ENCODE measurements at regions not wholly inside any gene's neighbourhood (a gene's known extent, or its start where the extent isn't known, plus 50 kb on each side); places are given as distances from the start of the nearest gene placed in this dataset.

DNA sequence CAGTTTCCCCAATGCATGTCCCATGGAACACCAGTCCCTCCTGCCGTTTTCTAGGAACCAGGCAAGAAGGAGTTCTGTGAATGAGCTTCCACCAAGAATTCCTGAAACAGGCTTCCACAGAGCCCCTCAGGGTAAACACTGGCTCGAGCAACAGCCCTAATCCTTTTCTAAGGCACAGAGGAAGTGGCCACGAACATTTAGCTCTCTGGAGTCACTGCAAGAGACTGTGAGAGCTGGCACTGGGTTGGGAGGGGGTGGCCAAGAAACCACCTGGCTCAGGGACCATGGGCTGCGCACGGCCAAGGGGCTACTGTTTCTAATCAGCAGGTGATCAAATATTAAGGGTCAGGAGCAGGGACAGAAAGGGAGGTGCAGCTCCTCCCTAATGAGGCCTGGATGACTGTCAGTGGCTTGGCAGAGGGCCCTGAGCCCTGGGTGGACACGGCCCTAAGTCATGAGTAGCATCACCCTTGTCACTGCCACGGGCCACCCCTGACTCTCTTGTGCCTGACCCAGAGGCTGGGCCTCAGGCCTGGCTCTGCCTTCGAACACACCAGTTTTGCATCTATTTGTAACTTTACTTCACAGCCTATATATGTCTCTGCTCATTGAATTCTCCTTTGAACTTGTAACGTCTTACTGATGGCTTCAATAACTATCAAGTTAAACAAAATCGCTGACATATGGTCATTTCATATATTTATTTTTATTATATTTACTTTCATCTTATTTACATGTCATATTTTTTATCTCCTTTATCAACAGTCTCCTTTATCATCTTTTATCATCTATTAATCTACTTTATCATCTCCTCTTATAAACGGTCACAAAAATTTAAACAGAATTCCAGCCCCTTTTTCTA is 154.0 kb downstream of the DICER1 start:
- peaks cover 39% of the 10 kb centered on the region for H3K27me3 Mint-ChIP-seq
- CTCF ChIA-PET = no interaction called here

DNA sequence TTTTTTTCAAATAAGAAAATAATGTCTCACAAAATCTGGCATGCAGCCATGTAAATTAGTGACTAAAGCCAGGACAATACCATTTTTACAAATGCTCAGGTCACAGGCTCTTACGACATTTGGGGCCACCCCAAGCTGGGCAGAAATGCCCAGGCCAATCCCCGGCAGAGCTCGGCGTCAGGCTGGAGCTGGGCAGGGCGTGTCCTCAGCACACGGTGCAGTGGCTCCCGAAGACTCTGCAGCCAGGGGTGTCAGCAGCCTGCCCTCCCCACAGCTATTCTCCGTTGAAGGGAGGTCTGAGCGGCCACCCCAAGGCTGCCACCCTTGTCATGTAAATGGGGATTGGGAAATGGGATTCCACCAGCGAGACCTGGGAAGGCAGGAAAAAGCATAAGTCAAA is 158.6 kb downstream of the DICER1 start:
- DNase-seq (peak in 2 of 14 experiments; percentile 11 to 13), ATAC-seq (ENCODE audit: poor library complexity) (no peak)
- H3K27ac Mint-ChIP-seq = no peak overlapping the region
- Histone ChIP-seq H3K27me3 (ENCODE audit: control insufficient read depth in 1 of 2, insufficient read depth in 2 of 2, low read length in 2 of 2) (peaks cover 7 to 11% of the 10 kb centered on the region in 2 experiments), H3K4me1 (ENCODE audit: insufficient read depth, low read length) (no peaks in the 10 kb centered on the region), H3K4me3 (ENCODE audit: low read length) (no peak overlapping the region), H3K9me3 (ENCODE audit: control insufficient read depth in 1 of 2, insufficient read depth in 1 of 2, low read length in 2 of 2) (no peaks in the 10 kb centered on the region), H3K27ac (ENCODE audit: low read depth in 1 of 2, low read length in 2 of 2) (no peak overlapping the region), H3K36me3 (ENCODE audit: insufficient read depth, low read length) (no peaks in the 10 kb centered on the region)
- H3K9me3 Mint-ChIP-seq = no peaks in the 10 kb centered on the region
- intact Hi-C loops (cut with DNase I, micrococcal nuclease) = no loop called here
- H3K4me1 Mint-ChIP-seq (ENCODE audit: low read depth) = no peaks in the 10 kb centered on the region
- TF ChIP-seq, protein P1, sequence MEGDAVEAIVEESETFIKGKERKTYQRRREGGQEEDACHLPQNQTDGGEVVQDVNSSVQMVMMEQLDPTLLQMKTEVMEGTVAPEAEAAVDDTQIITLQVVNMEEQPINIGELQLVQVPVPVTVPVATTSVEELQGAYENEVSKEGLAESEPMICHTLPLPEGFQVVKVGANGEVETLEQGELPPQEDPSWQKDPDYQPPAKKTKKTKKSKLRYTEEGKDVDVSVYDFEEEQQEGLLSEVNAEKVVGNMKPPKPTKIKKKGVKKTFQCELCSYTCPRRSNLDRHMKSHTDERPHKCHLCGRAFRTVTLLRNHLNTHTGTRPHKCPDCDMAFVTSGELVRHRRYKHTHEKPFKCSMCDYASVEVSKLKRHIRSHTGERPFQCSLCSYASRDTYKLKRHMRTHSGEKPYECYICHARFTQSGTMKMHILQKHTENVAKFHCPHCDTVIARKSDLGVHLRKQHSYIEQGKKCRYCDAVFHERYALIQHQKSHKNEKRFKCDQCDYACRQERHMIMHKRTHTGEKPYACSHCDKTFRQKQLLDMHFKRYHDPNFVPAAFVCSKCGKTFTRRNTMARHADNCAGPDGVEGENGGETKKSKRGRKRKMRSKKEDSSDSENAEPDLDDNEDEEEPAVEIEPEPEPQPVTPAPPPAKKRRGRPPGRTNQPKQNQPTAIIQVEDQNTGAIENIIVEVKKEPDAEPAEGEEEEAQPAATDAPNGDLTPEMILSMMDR (IDR thresholded peaks at IDR 0.05) = no peak
- ChIA-PET POLR2A (no interaction called here), CTCF (no interaction called here)
- no peak overlapping the region for H3K4me3 Mint-ChIP-seq
- H3K36me3 Mint-ChIP-seq (ENCODE audit: low read depth) = no peaks in the 10 kb centered on the region
- H3K27me3 Mint-ChIP-seq = peaks cover 54% of the 10 kb centered on the region

More for the DNA sequence above, 154.0 kb downstream of the DICER1 start:
- TF ChIP-seq, protein P1 (IDR thresholded peaks at IDR 0.05) = no peak
- Histone ChIP-seq H3K27ac (ENCODE audit: low read depth in 1 of 2, low read length in 2 of 2) (no peak overlapping the region), H3K36me3 (ENCODE audit: insufficient read depth, low read length) (no peaks in the 10 kb centered on the region), H3K4me1 (ENCODE audit: insufficient read depth, low read length) (no peaks in the 10 kb centered on the region), H3K27me3 (ENCODE audit: control insufficient read depth in 1 of 2, insufficient read depth in 2 of 2, low read length in 2 of 2) (peaks cover 0 to 4% of the 10 kb centered on the region in 2 experiments), H3K4me3 (ENCODE audit: low read length) (no peak overlapping the region), H3K9me3 (ENCODE audit: control insufficient read depth in 1 of 2, insufficient read depth in 1 of 2, low read length in 2 of 2) (no peaks in the 10 kb centered on the region)
- Mint-ChIP-seq H3K36me3 (ENCODE audit: low read depth) (no peaks in the 10 kb centered on the region), H3K9me3 (no peaks in the 10 kb centered on the region), H3K4me3 (no peak overlapping the region), H3K27ac (no peak overlapping the region), H3K4me1 (ENCODE audit: low read depth) (no peaks in the 10 kb centered on the region)
- POLR2A ChIA-PET = no interaction called here
- ATAC-seq (ENCODE audit: poor library complexity) (no peak), DNase-seq (no peak)
- intact Hi-C loops (cut with DNase I, micrococcal nuclease) = no loop called here

DNA sequence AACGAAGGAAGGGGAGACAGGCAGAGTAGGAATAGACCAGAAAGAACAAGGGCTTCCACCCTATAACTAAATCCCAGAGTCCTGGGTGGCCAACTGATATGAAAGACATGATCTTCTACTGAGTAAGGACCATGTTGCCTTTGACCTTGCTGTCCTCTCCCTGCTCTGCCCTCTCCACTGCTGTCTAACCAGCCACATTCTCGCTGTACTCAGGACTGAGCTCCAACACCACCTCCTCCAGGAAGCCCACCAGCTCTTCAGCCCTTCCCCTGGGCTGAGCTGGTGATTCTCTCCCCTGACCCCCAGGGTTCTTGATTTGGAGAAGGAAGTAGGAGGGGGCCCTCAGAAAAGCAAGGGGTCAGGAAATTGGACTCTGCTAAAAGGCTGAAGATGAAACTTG is 159.2 kb downstream of the DICER1 start:
- Histone ChIP-seq H3K4me1 (ENCODE audit: insufficient read depth, low read length) (no peaks in the 10 kb centered on the region), H3K9me3 (ENCODE audit: control insufficient read depth in 1 of 2, insufficient read depth in 1 of 2, low read length in 2 of 2) (no peaks in the 10 kb centered on the region), H3K27me3 (ENCODE audit: control insufficient read depth in 1 of 2, insufficient read depth in 2 of 2, low read length in 2 of 2) (peaks cover 7 to 11% of the 10 kb centered on the region in 2 experiments), H3K36me3 (ENCODE audit: insufficient read depth, low read length) (no peaks in the 10 kb centered on the region), H3K27ac (ENCODE audit: low read depth in 1 of 2, low read length in 2 of 2) (no peak overlapping the region), H3K4me3 (ENCODE audit: low read length) (no peak overlapping the region)
- Mint-ChIP-seq H3K9me3 (no peaks in the 10 kb centered on the region), H3K36me3 (ENCODE audit: low read depth) (no peaks in the 10 kb centered on the region), H3K4me3 (no peak overlapping the region), H3K4me1 (ENCODE audit: low read depth) (no peaks in the 10 kb centered on the region), H3K27ac (no peak overlapping the region), H3K27me3 (peaks cover 59% of the 10 kb centered on the region)
- TF ChIP-seq, protein P1 (IDR thresholded peaks at IDR 0.05) = no peak
- DNase-seq = no peak
- CTCF ChIA-PET = no interaction called here
- POLR2A ChIA-PET = no interaction called here
- intact Hi-C loops (cut with DNase I, micrococcal nuclease) = no loop called here
- ATAC-seq (ENCODE audit: poor library complexity) = no peak
